SK-N-SH treated with all-trans-retinoic acid at 6 μM for 48 hours (cell line): ENCODE measurements at regions not wholly inside any gene's neighbourhood (a gene's known extent, or its start where the extent isn't known, plus 50 kb on each side); places are given as distances from the start of the nearest gene placed in this dataset.

ENCODE experiments used
- ATAC-seq: fragments of 200-7000 bp; cut with Tn5 transposase; 3 replicates; pipeline ENCODE4 v1.9.1; 2020; ENCODE audit warnings: mild to moderate bottlenecking, moderate library complexity
- ARNTL ChIP-seq: fragments of 450-650 bp; formaldehyde crosslinking; IDR thresholded peaks from 2 replicates; pipeline ENCODE4 v1.5.0; 2020; ENCODE audit warnings: low read depth, mild to moderate bottlenecking, moderate library complexity, borderline replicate concordance
- BACH2 ChIP-seq: fragments of 250-450 bp; sonication (Bioruptor Pico); IDR thresholded peaks from 2 replicates; pipeline ENCODE4 v1.9.0; 2021; ENCODE audit warnings: mild to moderate bottlenecking, borderline replicate concordance
- CREB5 ChIP-seq: fragments of 250-450 bp; sonication (Bioruptor Pico); IDR thresholded peaks from 2 replicates; pipeline ENCODE4 v1.5.1; 2020; ENCODE audit warnings: low read depth, mild to moderate bottlenecking, moderate library complexity
- CSDC2 ChIP-seq: fragments of 250-450 bp; sonication (Bioruptor Pico); IDR thresholded peaks from 2 replicates; pipeline ENCODE4 v1.5.0; 2020; ENCODE audit warnings: mild to moderate bottlenecking, moderate library complexity
- GLIS3 ChIP-seq: fragments of 250-450 bp; sonication (Bioruptor Pico); IDR thresholded peaks from 2 replicates; pipeline ENCODE4 v1.5.0; 2020; ENCODE audit warnings: mild to moderate bottlenecking, moderate library complexity
- ISL1 ChIP-seq: fragments of 250-450 bp; sonication (Bioruptor Pico); IDR thresholded peaks from 2 replicates; pipeline ENCODE4 v2.1.2; 2022; ENCODE audit warnings: mild to moderate bottlenecking, moderate library complexity
- OSR1 ChIP-seq: fragments of 250-450 bp; sonication (Bioruptor Pico); IDR thresholded peaks from 2 replicates; pipeline ENCODE4 v1.8.0; 2022; ENCODE audit warnings: moderate library complexity, mild to moderate bottlenecking, inconsistent platforms
- POU6F1 ChIP-seq: fragments of 250-450 bp; sonication (Bioruptor Pico); IDR thresholded peaks from 2 replicates; pipeline ENCODE4 v1.8.0; 2021; ENCODE audit warnings: low read depth, mild to moderate bottlenecking, moderate library complexity, borderline replicate concordance
- PPARA ChIP-seq: fragments of 250-450 bp; sonication (Bioruptor Pico); IDR thresholded peaks from 2 replicates; pipeline ENCODE4 v1.5.0; 2020; ENCODE audit warnings: mild to moderate bottlenecking, borderline replicate concordance
- RARB ChIP-seq: fragments of 250-450 bp; sonication (Bioruptor Pico); IDR thresholded peaks from 2 replicates; pipeline ENCODE4 v1.8.0; 2021; ENCODE audit warnings: mild to moderate bottlenecking, moderate library complexity
- SNAI2 ChIP-seq: fragments of 250-450 bp; sonication (Bioruptor Pico); IDR thresholded peaks from 2 replicates; pipeline ENCODE4 v1.5.0; 2020; ENCODE audit warnings: mild to moderate bottlenecking, moderate library complexity
- TCF4 ChIP-seq: fragments of 250-450 bp; sonication (Bioruptor Pico); IDR thresholded peaks from 2 replicates; pipeline ENCODE4 v1.8.0; 2021; ENCODE audit warnings: mild to moderate bottlenecking, moderate library complexity, borderline replicate concordance
- TOX ChIP-seq: fragments of 250-450 bp; sonication (Bioruptor Pico); IDR thresholded peaks from 2 replicates; pipeline ENCODE4 v1.8.0; 2021; ENCODE audit warnings: mild to moderate bottlenecking, moderate library complexity, borderline replicate concordance
- TSHZ2 ChIP-seq: fragments of 250-450 bp; sonication (Bioruptor Pico); IDR thresholded peaks from 2 replicates; pipeline ENCODE4 v1.5.0; 2020; ENCODE audit warnings: mild to moderate bottlenecking, moderate library complexity
- ZC3H10 ChIP-seq: fragments of 250-450 bp; sonication (Bioruptor Pico); IDR thresholded peaks from 2 replicates; pipeline ENCODE4 v1.5.1; 2021; ENCODE audit warnings: mild to moderate bottlenecking, moderate library complexity
- ZFP30 ChIP-seq: fragments of 450-650 bp; formaldehyde crosslinking; IDR thresholded peaks from 2 replicates; pipeline ENCODE4 v1.5.0; 2022; ENCODE audit warnings: mild to moderate bottlenecking, moderate library complexity
- ZNF565 ChIP-seq: fragments of 450-650 bp; formaldehyde crosslinking; conservative IDR thresholded peaks from 2 replicates; pipeline ENCODE4 v1.5.0; 2020; ENCODE audit warnings: low read depth, mild to moderate bottlenecking, moderate library complexity
- ZNF70 ChIP-seq: fragments of 450-650 bp; formaldehyde crosslinking; IDR thresholded peaks from 2 replicates; pipeline ENCODE4 v1.5.0; 2020; ENCODE audit warnings: mild to moderate bottlenecking, moderate library complexity
- TF ChIP-seq, protein P1 (sequence below): fragments of 250-450 bp; sonication (Bioruptor Pico); IDR thresholded peaks from 2 replicates; pipeline ENCODE4 v1.8.0; 2020; ENCODE audit warnings: mild to moderate bottlenecking, moderate library complexity, borderline replicate concordance
- TF ChIP-seq, protein P2 (sequence below): fragments of 250-450 bp; sonication (Bioruptor Pico); IDR thresholded peaks from 2 replicates; pipeline ENCODE4 v1.5.1; 2021; ENCODE audit warnings: mild to moderate bottlenecking, moderate library complexity

DNA sequence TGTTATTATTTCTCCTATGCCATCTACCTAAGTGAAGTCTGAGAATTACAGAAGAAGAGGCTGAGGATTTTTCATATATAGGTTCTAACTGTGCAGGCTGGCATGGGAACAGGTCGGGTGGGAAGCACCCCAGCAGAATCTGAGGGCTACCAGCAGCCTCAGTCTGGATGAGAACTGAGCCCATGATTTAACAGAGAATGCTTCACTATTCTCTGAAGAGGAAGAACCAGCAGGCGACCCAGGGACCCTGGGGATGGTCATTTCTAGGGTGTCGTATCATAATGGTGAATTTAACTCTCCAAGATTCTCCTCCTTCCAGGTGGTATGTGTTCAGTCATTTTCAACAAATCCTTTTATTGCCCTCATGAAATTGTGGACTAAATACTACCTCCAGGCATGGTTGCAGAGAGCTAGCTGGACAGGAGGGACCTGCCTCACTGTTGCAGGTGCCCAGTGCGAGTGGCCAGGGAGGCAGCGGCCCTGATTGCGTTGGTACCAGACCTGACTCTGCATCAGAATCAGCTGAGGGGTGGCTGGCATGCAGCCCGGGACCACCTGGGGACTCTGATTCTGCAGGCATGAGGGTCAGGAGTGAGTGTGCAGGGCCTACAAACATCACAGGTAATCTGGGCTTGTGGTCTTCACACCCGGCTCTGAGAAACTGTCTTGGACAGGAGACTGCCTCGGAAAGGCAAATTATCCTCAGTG, 272.2 kb downstream of the TSN start:
- no peak for ATAC-seq
- no peak for TF ChIP-seq RARB (CRISPR knock-in tag)
- no peak for TF ChIP-seq TSHZ2 (CRISPR knock-in tag)
- TF ChIP-seq POU6F1 (CRISPR knock-in tag), result no peak
- no peak for TF ChIP-seq GLIS3 (CRISPR knock-in tag)
- TF ChIP-seq OSR1 (CRISPR knock-in tag), result no peak
- TF ChIP-seq PPARA (CRISPR knock-in tag), result no peak
- no peak for TF ChIP-seq CSDC2 (CRISPR knock-in tag)
- no peak for TF ChIP-seq ZFP30
- no peak for TF ChIP-seq ZNF70 (CRISPR knock-in tag)
- TF ChIP-seq ISL1 (CRISPR knock-in tag), result no peak
- no peak for TF ChIP-seq ZNF565 (CRISPR knock-in tag)
- no peak for TF ChIP-seq TCF4 (CRISPR knock-in tag)
- TF ChIP-seq CREB5, result no peak
- TF ChIP-seq SNAI2 (CRISPR knock-in tag), result no peak
- no peak for TF ChIP-seq ZC3H10
- TF ChIP-seq, protein P1, sequence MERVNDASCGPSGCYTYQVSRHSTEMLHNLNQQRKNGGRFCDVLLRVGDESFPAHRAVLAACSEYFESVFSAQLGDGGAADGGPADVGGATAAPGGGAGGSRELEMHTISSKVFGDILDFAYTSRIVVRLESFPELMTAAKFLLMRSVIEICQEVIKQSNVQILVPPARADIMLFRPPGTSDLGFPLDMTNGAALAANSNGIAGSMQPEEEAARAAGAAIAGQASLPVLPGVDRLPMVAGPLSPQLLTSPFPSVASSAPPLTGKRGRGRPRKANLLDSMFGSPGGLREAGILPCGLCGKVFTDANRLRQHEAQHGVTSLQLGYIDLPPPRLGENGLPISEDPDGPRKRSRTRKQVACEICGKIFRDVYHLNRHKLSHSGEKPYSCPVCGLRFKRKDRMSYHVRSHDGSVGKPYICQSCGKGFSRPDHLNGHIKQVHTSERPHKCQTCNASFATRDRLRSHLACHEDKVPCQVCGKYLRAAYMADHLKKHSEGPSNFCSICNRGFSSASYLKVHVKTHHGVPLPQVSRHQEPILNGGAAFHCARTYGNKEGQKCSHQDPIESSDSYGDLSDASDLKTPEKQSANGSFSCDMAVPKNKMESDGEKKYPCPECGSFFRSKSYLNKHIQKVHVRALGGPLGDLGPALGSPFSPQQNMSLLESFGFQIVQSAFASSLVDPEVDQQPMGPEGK (CRISPR knock-in tag), result no peak
- TF ChIP-seq, protein P2, sequence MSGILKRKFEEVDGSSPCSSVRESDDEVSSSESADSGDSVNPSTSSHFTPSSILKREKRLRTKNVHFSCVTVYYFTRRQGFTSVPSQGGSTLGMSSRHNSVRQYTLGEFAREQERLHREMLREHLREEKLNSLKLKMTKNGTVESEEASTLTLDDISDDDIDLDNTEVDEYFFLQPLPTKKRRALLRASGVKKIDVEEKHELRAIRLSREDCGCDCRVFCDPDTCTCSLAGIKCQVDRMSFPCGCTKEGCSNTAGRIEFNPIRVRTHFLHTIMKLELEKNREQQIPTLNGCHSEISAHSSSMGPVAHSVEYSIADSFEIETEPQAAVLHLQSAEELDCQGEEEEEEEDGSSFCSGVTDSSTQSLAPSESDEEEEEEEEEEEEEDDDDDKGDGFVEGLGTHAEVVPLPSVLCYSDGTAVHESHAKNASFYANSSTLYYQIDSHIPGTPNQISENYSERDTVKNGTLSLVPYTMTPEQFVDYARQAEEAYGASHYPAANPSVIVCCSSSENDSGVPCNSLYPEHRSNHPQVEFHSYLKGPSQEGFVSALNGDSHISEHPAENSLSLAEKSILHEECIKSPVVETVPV (CRISPR knock-in tag), result no peak
- no peak for TF ChIP-seq BACH2 (CRISPR knock-in tag)
- TF ChIP-seq TOX (CRISPR knock-in tag), result no peak
- no peak for TF ChIP-seq ARNTL (CRISPR knock-in tag)

- TF ChIP-seq BACH2 (CRISPR knock-in tag), result no peak
- TF ChIP-seq ISL1 (CRISPR knock-in tag), result peak; percentile 34; the same call in 1 of the 2 replicates
- TF ChIP-seq ZNF565 (CRISPR knock-in tag), result no peak
- TF ChIP-seq OSR1 (CRISPR knock-in tag), result no peak
- no peak for TF ChIP-seq RARB (CRISPR knock-in tag)
- ATAC-seq, result no peak
Observed at GRCh38 chr2:122028371-122029100, 273.1 kb downstream of the TSN start.
